Neural progenitor cell (in vitro differentiated cells): ENCODE measurements at regions not wholly inside any gene's neighbourhood (a gene's known extent, or its start where the extent isn't known, plus 50 kb on each side); places are given as distances from the start of the nearest gene placed in this dataset.

ENCODE experiments used
- EZH2 ChIP-seq: fragments of 200-600 bp; sonication (generic); IDR thresholded peaks from 2 replicates; pipeline ENCODE4 v1.6.1; 2017; ENCODE audit warnings: antibody characterized with exemption, mild to moderate bottlenecking, moderate library complexity
- EZH2phosphoT487 ChIP-seq: fragments of 200-600 bp; sonication (generic); IDR thresholded peaks from 2 replicates; pipeline ENCODE4 v1.6.1; 2017; ENCODE audit warnings: antibody characterized with exemption
- TF ChIP-seq, protein P1 (sequence below): fragments of 200-600 bp; sonication (generic); IDR thresholded peaks from 2 replicates; pipeline ENCODE4 v1.5.1; 2017; ENCODE audit warnings: antibody characterized with exemption, mild to moderate bottlenecking

DNA sequence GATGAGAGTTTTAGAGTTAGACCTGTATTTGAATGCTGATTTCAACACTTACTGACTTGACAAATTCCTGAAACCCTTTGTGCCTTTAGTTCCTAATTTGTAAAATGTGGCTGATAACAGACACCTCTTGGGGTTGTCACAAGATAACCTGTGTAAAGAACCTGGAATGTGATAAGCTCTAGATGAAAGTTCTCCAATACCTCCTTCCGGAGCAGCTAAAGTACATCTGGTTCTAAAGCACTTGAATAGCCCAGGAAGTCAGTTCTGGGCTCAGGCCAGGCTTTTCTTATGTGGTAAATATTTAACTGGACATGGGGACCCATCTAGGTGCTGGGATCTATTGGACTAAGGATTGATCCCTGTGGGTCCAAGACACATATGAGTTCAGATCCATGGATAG lies 310.8 kb upstream of the ADAMTSL1 start:
- TF ChIP-seq EZH2phosphoT487 = no peak
- TF ChIP-seq, protein P1, sequence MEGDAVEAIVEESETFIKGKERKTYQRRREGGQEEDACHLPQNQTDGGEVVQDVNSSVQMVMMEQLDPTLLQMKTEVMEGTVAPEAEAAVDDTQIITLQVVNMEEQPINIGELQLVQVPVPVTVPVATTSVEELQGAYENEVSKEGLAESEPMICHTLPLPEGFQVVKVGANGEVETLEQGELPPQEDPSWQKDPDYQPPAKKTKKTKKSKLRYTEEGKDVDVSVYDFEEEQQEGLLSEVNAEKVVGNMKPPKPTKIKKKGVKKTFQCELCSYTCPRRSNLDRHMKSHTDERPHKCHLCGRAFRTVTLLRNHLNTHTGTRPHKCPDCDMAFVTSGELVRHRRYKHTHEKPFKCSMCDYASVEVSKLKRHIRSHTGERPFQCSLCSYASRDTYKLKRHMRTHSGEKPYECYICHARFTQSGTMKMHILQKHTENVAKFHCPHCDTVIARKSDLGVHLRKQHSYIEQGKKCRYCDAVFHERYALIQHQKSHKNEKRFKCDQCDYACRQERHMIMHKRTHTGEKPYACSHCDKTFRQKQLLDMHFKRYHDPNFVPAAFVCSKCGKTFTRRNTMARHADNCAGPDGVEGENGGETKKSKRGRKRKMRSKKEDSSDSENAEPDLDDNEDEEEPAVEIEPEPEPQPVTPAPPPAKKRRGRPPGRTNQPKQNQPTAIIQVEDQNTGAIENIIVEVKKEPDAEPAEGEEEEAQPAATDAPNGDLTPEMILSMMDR = no peak
- no peak for TF ChIP-seq EZH2
